HL-60 (cell line): ENCODE measurements at regions not wholly inside any gene's neighbourhood (a gene's known extent, or its start where the extent isn't known, plus 50 kb on each side); places are given as distances from the start of the nearest gene placed in this dataset.

Experiments
- GABPA ChIP-seq: IDR thresholded peaks from 2 replicates; pipeline ENCODE4 v1.6.1; 2012; ENCODE audit warnings: low read depth
- POLR2AphosphoS5 ChIP-seq: IDR thresholded peaks from 2 replicates; pipeline ENCODE4 v1.6.1; 2012; ENCODE audit warnings: low read depth
- SPI1 ChIP-seq: IDR thresholded peaks from 2 replicates; pipeline ENCODE4 v1.6.1; 2012; ENCODE audit warnings: low read depth, mild to moderate bottlenecking, borderline replicate concordance
- TF ChIP-seq, protein P1 (sequence below): IDR thresholded peaks from one replicate; pipeline ENCODE4 v1.5.1; 2011; ENCODE audit warnings: low read length, control low read depth, inconsistent platforms; ENCODE audit not compliant: insufficient read depth

- TF ChIP-seq, protein P1, sequence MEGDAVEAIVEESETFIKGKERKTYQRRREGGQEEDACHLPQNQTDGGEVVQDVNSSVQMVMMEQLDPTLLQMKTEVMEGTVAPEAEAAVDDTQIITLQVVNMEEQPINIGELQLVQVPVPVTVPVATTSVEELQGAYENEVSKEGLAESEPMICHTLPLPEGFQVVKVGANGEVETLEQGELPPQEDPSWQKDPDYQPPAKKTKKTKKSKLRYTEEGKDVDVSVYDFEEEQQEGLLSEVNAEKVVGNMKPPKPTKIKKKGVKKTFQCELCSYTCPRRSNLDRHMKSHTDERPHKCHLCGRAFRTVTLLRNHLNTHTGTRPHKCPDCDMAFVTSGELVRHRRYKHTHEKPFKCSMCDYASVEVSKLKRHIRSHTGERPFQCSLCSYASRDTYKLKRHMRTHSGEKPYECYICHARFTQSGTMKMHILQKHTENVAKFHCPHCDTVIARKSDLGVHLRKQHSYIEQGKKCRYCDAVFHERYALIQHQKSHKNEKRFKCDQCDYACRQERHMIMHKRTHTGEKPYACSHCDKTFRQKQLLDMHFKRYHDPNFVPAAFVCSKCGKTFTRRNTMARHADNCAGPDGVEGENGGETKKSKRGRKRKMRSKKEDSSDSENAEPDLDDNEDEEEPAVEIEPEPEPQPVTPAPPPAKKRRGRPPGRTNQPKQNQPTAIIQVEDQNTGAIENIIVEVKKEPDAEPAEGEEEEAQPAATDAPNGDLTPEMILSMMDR = no peak
- TF ChIP-seq POLR2AphosphoS5 = no peak
- no peak for TF ChIP-seq GABPA
- no peak for TF ChIP-seq SPI1
Measured at GRCh38 chr16:80330150-80330549, 210.6 kb upstream of the DYNLRB2 start.
